ENCODE measurements at regions not wholly inside any gene's neighbourhood (a gene's known extent, or its start where the extent isn't known, plus 50 kb on each side); places are given as distances from the start of the nearest gene placed in this dataset.
"Not testable (repeated sequence)": the region's sequence is repeated elsewhere in the genome, so short reads cannot be mapped to it uniquely, and the experiment has no call there.

DNA sequence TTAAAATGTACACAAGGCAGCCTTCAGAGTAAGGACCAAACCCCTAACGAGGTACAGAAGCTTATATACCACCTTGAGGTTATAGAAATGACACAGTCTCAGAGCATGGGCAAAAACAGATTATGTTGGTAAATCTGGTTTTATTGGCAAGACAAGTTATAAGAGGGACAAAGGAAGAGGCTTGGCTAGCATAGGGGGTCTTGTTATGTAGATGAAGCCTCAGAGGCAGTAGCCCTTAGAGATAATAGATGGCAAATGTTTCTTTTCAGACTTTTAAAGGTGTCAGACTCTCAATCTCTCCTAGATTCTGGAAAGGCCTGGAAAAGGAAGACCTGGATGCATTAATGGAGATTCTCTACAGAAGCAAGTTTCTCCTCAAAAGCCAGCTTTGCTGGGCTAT is 123.3 kb upstream of the ATXN1 start:
- no peak overlapping the region for H3K27ac ChIP-seq
- ATAC-seq (ENCODE audit: low FRiP score in 2 of 2) = no peak
- H3K4me3 ChIP-seq = no peak overlapping the region
- peaks cover 0 to 7% (median 0%) of the 10 kb centered on the region in 4 donors for H3K4me1 ChIP-seq
- no peaks in the 10 kb centered on the region for H3K36me3 ChIP-seq
- TF ChIP-seq, protein P1, sequence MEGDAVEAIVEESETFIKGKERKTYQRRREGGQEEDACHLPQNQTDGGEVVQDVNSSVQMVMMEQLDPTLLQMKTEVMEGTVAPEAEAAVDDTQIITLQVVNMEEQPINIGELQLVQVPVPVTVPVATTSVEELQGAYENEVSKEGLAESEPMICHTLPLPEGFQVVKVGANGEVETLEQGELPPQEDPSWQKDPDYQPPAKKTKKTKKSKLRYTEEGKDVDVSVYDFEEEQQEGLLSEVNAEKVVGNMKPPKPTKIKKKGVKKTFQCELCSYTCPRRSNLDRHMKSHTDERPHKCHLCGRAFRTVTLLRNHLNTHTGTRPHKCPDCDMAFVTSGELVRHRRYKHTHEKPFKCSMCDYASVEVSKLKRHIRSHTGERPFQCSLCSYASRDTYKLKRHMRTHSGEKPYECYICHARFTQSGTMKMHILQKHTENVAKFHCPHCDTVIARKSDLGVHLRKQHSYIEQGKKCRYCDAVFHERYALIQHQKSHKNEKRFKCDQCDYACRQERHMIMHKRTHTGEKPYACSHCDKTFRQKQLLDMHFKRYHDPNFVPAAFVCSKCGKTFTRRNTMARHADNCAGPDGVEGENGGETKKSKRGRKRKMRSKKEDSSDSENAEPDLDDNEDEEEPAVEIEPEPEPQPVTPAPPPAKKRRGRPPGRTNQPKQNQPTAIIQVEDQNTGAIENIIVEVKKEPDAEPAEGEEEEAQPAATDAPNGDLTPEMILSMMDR (IDR thresholded peaks at IDR 0.05) = no peak
- TF ChIP-seq POLR2A (IDR thresholded peaks at IDR 0.05) (no peak), POLR2AphosphoS5 (IDR thresholded peaks at IDR 0.05) (no peak), EP300 (IDR thresholded peaks at IDR 0.05) (no peak)
- no peaks in the 10 kb centered on the region for H3K27me3 ChIP-seq
- no peaks in the 10 kb centered on the region for H3K9me3 ChIP-seq
- 83 to 90% methylated on average over 1 of the region's 1 CpG for WGBS, 2 donors
- DNase-seq = no peak

DNA sequence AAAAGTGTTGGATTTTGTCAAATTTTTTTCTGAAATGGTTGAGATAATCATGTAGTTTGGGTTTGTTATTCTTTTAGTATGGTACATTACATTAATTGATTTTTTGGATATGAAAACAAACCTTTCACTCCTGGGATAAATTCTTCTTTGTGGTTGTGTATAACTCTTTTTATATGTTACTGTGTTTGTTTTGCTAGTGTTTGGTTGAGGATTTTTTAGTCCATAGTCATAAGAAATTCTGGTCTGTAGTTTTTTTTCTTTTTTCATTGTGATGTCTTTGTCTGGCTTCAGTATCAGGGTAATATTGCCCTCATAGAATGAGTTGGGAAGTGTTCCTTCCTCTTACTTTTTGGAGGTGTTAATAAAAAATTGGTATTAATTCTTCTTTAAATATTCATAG is 122.2 kb upstream of the ATXN1 start:
- DNase-seq (no peak), ATAC-seq (ENCODE audit: low FRiP score in 2 of 2) (no peak)
- Histone ChIP-seq H3K4me1 (no peaks in the 10 kb centered on the region), H3K27me3 (no peaks in the 10 kb centered on the region), H3K36me3 (no peaks in the 10 kb centered on the region), H3K4me3 (no peak overlapping the region), H3K27ac (no peak overlapping the region), H3K9me3 (no peaks in the 10 kb centered on the region)
- TF ChIP-seq POLR2AphosphoS5 (IDR thresholded peaks at IDR 0.05) (no peak), EP300 (IDR thresholded peaks at IDR 0.05) (no peak)

DNA sequence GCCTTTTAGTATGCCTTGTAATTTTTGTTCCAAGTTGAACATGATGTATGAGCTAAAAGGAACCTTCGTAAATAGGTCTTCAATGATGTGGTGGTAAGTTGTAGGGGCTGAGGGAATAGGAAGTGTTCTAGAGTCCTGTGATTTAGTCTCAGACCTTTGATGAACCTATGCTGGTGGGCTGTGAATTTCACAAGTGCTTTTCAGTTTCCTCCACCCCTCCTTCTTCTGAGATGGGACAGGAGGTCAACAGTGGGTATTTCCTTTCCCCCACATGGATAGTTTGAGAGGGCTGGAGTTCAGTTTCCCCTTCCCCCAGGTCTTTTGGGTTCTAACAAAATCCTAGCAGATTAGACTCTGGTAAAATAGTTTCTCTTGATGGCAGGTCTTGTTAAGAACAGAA is 121.0 kb upstream of the ATXN1 start:
- TF ChIP-seq, protein P1 (IDR thresholded peaks at IDR 0.05) = no peak
- no peak for TF ChIP-seq EP300 (IDR thresholded peaks at IDR 0.05)
- TF ChIP-seq POLR2A (IDR thresholded peaks at IDR 0.05) = no peak
- TF ChIP-seq POLR2AphosphoS5 (IDR thresholded peaks at IDR 0.05) = no peak
- whole genome bisulfite sequencing, 2 donors = 85 to 96% methylated on average over 1 of the region's 1 CpG
- Histone ChIP-seq H3K27me3 (no peaks in the 10 kb centered on the region), H3K27ac (no peak overlapping the region), H3K36me3 (no peaks in the 10 kb centered on the region), H3K4me1 (no peaks in the 10 kb centered on the region), H3K9me3 (no peaks in the 10 kb centered on the region), H3K4me3 (no peak overlapping the region)
- DNase-seq = no peak
- no peak for ATAC-seq (ENCODE audit: low FRiP score in 2 of 2)

DNA sequence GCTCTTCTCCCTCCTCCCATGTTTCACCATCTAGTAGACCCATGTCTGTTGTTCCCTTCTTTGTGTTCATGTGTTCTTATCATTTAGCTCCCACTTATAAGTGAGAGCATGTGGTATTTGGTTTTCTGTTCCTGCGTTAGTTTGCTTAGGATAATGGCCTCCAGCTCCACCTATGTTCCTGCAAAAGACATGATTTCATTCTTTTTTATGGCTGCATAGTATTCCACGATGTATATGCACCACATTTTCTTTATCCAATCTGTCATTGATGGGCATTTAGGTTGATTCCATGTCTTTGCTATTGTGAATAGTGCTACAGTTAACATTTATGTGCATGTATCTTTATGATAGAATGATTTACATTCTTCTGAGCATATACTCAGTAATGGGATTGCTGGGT is 115.6 kb upstream of the ATXN1 start:
- not testable (repeated sequence) for H3K36me3 ChIP-seq; ATAC-seq (ENCODE audit: low FRiP score in 2 of 2); H3K4me1 ChIP-seq; H3K9me3 ChIP-seq; H3K27ac ChIP-seq; H3K27me3 ChIP-seq; H3K4me3 ChIP-seq; DNase-seq
- WGBS, 2 donors = 89 to 90% methylated on average over 2 of the region's 2 CpGs

DNA sequence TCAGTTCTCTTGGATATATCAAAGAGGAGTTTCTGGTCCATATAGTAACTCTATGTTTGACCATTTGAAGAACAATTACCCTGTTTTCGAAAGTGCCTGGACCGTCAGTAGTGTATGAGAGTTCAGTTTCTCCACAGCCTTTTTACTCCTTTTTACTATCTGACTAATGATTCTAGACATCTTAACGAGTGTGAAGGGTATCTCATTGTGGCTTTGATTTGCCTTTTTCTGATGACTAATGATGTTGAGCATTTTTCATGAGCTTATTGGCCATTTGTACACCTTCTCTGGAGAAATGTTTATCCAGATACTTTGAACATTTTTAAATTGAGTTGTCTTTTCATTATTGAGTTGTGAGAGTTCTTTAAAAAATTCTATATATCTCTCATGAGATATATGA is 114.9 kb upstream of the ATXN1 start:
- Histone ChIP-seq H3K4me1 (no peaks in the 10 kb centered on the region), H3K36me3 (no peaks in the 10 kb centered on the region), H3K27ac (no peak overlapping the region), H3K9me3 (peaks cover 0 to 4% (median 0%) of the 10 kb centered on the region in 4 donors), H3K27me3 (no peaks in the 10 kb centered on the region), H3K4me3 (no peak overlapping the region)
- no peak for DNase-seq
- 88 to 91% methylated on average over 3 of the region's 3 CpGs for WGBS, 2 donors
- ATAC-seq (ENCODE audit: low FRiP score in 2 of 2) = no peak
- TF ChIP-seq, protein P1 (IDR thresholded peaks at IDR 0.05) = no peak
- TF ChIP-seq POLR2AphosphoS5 (IDR thresholded peaks at IDR 0.05) (no peak), EP300 (IDR thresholded peaks at IDR 0.05) (no peak), POLR2A (IDR thresholded peaks at IDR 0.05) (no peak)

DNA sequence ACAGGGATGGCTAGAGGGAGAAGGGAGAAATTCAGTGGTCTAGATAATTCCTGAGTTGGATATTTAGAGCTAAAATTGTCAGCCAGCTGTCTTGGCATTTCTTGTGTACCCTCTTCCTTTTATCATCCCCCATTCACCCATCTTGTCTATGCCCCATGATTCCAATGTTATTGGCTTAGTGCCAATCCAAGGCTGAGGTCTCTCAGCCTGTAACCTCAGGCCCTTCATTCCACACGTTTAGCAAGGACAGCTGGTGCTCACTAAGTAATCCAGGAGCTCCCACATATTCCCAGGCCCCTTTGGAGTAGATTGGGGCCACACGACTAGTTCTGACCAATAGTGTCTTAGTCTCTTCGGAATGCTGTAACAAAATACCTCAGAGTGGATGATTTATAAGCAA is 112.4 kb upstream of the ATXN1 start:
- Histone ChIP-seq H3K27me3 (no peaks in the 10 kb centered on the region), H3K27ac (no peak overlapping the region), H3K36me3 (no peaks in the 10 kb centered on the region), H3K9me3 (peaks cover 0 to 4% (median 0%) of the 10 kb centered on the region in 4 donors), H3K4me1 (no peaks in the 10 kb centered on the region), H3K4me3 (no peak overlapping the region)
- ATAC-seq (ENCODE audit: low FRiP score in 2 of 2) (no peak), DNase-seq (no peak)
- 67 to 73% methylated on average over 3 of the region's 3 CpGs for WGBS, 2 donors
- no peak for TF ChIP-seq POLR2A (IDR thresholded peaks at IDR 0.05)
- TF ChIP-seq POLR2AphosphoS5 (IDR thresholded peaks at IDR 0.05) = no peak
- TF ChIP-seq, protein P1 (IDR thresholded peaks at IDR 0.05) = no peak
- no peak for TF ChIP-seq EP300 (IDR thresholded peaks at IDR 0.05)

Measured in upper lobe of left lung (tissue), 6 donors.